ENCODE measurements at regions not wholly inside any gene's neighbourhood (a gene's known extent, or its start where the extent isn't known, plus 50 kb on each side); places are given as distances from the start of the nearest gene placed in this dataset.

DNA sequence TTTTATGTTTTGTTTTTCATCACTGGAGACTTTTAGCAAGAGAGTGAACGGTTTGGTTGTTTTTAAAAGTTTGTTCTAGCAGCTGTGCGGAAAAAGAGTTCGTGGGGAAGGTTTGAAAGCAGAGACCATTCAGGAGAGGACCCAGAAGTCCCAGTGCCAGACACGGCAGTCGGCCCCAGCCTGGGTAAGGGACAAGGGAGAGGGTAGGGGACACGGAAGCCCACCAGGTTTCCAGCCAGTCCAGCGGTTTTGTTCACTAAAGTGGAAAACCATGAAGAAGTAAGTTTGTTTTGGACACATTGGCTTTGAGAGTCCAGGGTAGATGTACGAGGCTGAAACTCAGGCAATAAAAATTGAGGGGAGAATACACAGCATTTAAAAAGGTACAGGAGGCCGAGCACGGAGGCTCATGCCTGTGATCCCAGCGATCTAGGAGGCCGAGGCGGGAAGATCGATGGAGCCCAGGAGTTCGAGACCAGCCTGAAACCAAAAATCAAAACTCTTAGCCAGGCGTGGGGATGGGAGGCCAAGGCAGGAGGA is 56.8 kb upstream of the RPH3AL start:
- TF ChIP-seq, protein P1, sequence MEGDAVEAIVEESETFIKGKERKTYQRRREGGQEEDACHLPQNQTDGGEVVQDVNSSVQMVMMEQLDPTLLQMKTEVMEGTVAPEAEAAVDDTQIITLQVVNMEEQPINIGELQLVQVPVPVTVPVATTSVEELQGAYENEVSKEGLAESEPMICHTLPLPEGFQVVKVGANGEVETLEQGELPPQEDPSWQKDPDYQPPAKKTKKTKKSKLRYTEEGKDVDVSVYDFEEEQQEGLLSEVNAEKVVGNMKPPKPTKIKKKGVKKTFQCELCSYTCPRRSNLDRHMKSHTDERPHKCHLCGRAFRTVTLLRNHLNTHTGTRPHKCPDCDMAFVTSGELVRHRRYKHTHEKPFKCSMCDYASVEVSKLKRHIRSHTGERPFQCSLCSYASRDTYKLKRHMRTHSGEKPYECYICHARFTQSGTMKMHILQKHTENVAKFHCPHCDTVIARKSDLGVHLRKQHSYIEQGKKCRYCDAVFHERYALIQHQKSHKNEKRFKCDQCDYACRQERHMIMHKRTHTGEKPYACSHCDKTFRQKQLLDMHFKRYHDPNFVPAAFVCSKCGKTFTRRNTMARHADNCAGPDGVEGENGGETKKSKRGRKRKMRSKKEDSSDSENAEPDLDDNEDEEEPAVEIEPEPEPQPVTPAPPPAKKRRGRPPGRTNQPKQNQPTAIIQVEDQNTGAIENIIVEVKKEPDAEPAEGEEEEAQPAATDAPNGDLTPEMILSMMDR (IDR thresholded peaks at IDR 0.05 in 8 of 11, conservative IDR thresholded peaks at IDR 0.05 in 3 of 11) = no peak
- no peak for TF ChIP-seq POLR2A (IDR thresholded peaks at IDR 0.05)
